IPS DF 6.9 (cell line): ENCODE measurements at regions not wholly inside any gene's neighbourhood (a gene's known extent, or its start where the extent isn't known, plus 50 kb on each side); places are given as distances from the start of the nearest gene placed in this dataset.

Experiments
- DNase-seq: peaks from one replicate; pipeline ENCODE4 v3.0.0-alpha.2; 2013; ENCODE audit warnings: low read depth, low spot score
- H3K27ac ChIP-seq: one replicate; pipeline ENCODE4 v1.5.1; 2013; ENCODE audit warnings: low read length, control low read depth
- H3K27me3 ChIP-seq: 2 replicates; pipeline ENCODE4 v1.6.1; 2013; ENCODE audit warnings: mild to moderate bottlenecking, low read length; ENCODE audit not compliant: control insufficient read depth, insufficient read depth
- H3K36me3 ChIP-seq: 2 replicates; pipeline ENCODE4 v1.6.1; 2013; ENCODE audit warnings: low read length; ENCODE audit not compliant: control insufficient read depth, insufficient read depth
- H3K4me1 ChIP-seq: 2 replicates; pipeline ENCODE4 v1.6.1; 2013; ENCODE audit warnings: low read length; ENCODE audit not compliant: control insufficient read depth, insufficient read depth
- H3K4me3 ChIP-seq: 2 replicates; pipeline ENCODE4 v1.5.1; 2013; ENCODE audit warnings: mild to moderate bottlenecking, low read length
- H3K9me3 ChIP-seq: 2 replicates; pipeline ENCODE4 v1.6.1; 2013; ENCODE audit warnings: low read length, inconsistent platforms; ENCODE audit not compliant: control insufficient read depth, insufficient read depth
- WGBS: extraction: QIAGEN DNeasy Blood & Tissue Kit; methylation state at CpG from one replicate; pipeline ENCODE4 v1.1.7; 2013; ENCODE audit warnings: mixed read lengths, missing lambda C conversion rate; ENCODE audit not compliant: insufficient read length, insufficient coverage; 5-methylcytosine and 5-hydroxymethylcytosine counted together

DNA sequence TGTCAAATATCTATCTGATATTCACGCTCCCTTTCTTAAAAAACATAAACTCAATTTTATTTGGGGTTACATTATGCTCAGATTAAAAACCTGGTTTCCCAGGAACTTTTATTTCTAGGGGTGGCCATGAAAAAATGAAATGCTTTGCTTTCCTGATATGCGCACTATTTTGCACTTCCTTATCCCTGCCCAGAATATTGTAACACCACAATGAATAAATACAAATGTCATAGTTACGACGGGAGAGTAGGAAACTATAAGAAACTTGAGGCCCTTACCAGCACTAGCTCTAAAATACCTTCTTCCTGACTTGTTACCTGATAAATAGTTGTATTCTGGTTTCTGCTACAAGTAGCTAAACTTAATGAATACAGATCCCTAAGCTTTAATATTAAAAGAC is 475.6 kb upstream of the CWC22 start:
- no peaks in the 10 kb centered on the region for H3K36me3 ChIP-seq
- no peaks in the 10 kb centered on the region for H3K9me3 ChIP-seq
- no peak overlapping the region for H3K4me3 ChIP-seq
- WGBS = no CpG with 5 or more reads among the region's 4 CpGs
- no peak overlapping the region for H3K27ac ChIP-seq
- no peak for DNase-seq
- H3K4me1 ChIP-seq = no peaks in the 10 kb centered on the region
- no peaks in the 10 kb centered on the region for H3K27me3 ChIP-seq

DNA sequence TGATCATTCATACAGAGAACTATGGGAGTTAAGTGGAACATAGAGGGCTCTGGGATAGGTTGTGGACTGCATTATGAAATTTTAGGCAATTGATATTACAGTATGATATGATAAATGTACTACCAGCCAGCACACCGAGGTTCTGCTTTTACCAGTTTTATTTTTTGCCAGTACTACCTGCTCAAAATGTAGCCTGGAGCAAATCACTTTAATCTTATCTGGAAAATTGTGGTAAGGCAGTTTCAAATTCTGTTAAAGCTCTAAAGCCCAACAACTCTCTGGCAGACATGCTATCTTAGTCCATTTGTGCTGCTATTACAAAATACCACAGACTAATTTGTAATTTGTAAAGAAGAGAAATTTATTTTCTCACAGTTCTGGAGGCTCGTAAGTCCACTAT is 474.9 kb upstream of the CWC22 start:
- Histone ChIP-seq H3K36me3 (no peaks in the 10 kb centered on the region), H3K4me1 (no peaks in the 10 kb centered on the region), H3K4me3 (no peak overlapping the region), H3K27ac (no peak overlapping the region), H3K9me3 (no peaks in the 10 kb centered on the region), H3K27me3 (no peaks in the 10 kb centered on the region)
- no CpG with 5 or more reads among the region's 2 CpGs for WGBS
- DNase-seq = no peak

DNA sequence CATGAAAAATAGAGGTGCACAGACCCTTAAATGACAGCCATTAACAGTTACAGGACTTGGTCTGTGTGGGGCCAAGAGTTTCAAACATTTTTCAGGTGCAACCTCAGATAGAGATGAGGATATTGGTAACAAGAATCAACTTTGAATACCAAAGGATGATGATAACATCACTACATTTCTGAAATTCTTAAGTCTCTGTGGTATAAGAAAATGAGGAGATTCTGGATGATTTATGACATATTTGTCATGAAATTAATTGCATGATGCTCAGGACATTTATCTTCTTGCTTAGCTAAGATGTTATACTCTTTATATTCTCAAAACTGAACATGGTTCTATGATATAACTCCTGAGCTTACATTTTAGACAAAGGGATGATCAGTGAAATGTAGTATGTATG is 471.8 kb upstream of the CWC22 start:
- no peak for DNase-seq

DNA sequence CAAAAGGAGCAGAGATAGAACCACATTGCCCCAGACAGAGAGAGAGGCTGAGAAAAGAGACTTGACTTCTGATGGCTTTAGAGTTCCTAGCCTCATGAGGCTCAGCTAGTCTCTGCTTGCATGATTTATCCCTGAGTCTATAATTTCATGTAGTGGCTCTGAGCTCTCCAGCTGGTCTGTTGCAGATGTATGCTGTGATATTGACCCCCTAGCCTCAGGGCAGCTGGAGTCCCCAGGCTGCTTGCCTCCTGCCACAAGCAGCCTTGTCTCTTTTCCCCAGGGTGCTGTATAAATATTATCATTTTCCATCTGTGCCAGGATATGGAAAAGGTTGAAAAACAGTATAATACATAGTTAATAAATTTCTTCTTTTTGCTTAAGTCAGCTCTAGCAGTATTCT is 467.6 kb upstream of the CWC22 start:
- Histone ChIP-seq H3K27ac (no peak overlapping the region), H3K36me3 (no peaks in the 10 kb centered on the region), H3K9me3 (no peaks in the 10 kb centered on the region), H3K4me3 (no peak overlapping the region), H3K27me3 (no peaks in the 10 kb centered on the region), H3K4me1 (no peaks in the 10 kb centered on the region)
- no peak for DNase-seq

More for the DNA sequence above, 471.8 kb upstream of the CWC22 start:
- H3K4me3 ChIP-seq = no peak overlapping the region
- H3K36me3 ChIP-seq = no peaks in the 10 kb centered on the region
- H3K9me3 ChIP-seq = no peaks in the 10 kb centered on the region
- no peaks in the 10 kb centered on the region for H3K4me1 ChIP-seq
- H3K27ac ChIP-seq = no peak overlapping the region
- H3K27me3 ChIP-seq = no peaks in the 10 kb centered on the region

DNA sequence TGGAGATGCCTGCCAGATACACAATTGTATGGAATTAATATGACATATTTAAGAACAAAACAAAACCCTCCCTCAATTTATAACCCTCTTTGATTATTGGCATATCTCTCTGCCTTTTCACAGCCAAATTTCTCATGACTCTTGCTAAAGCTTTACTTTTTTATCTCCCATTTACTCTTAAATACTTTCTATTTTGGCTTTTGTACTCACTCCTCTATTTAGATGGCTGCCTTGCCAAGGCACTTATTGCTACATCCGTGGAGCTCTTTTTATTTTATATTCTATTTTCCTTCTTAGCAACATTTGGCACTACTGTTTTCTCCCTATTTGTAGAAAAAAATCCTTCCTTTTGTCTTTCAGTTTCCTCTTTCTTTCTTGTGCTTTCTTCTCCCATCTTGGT is 466.4 kb upstream of the CWC22 start:
- Histone ChIP-seq H3K27ac (no peak overlapping the region), H3K4me1 (no peaks in the 10 kb centered on the region), H3K9me3 (no peaks in the 10 kb centered on the region), H3K27me3 (no peaks in the 10 kb centered on the region), H3K36me3 (no peaks in the 10 kb centered on the region), H3K4me3 (no peak overlapping the region)
- DNase-seq = no peak
- WGBS = no CpG with 5 or more reads among the region's 1 CpG

DNA sequence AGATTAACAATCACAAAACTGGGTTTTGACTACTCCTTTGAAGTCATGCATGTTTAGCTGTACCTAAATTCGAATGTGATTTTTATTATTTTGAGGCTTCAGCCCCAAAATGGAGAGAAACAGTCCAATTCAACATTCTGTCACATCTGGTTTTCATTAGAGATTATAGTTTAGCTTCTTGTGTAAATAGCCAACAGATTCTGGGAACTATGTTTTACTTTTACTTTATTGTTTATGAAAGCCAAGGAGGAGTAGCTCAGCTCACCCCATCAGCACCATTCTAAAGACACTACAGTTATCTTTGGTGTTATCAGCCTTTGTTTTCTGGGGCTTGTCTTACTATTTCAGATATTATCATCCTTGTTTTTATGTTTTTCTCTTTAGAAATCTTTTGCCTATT is 465.0 kb upstream of the CWC22 start:
- no CpG with 5 or more reads among the region's 1 CpG for WGBS
- DNase-seq = no peak

DNA sequence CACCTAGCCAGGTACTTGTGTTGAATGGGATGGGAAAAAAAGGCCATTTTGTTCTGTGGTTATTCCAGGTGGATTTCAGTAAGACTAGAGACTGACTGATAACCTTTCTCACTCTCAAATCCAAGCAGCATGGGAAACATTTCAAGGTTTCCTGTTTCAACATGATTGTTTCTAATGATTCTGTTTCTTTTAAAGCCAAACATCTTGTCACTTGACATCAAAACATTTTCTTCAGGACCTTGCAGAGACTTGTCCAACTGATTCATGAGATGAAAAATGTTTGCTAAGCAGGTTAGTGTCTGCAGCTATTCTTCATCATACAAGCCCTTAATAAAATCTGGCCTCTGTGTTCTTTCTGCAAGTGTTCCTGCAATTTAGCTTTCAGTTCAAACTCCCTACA is 456.5 kb upstream of the CWC22 start:
- H3K9me3 ChIP-seq = no peaks in the 10 kb centered on the region

More for the DNA sequence above, 465.0 kb upstream of the CWC22 start:
- H3K27ac ChIP-seq = no peak overlapping the region
- no peaks in the 10 kb centered on the region for H3K36me3 ChIP-seq
- no peak overlapping the region for H3K4me3 ChIP-seq
- H3K9me3 ChIP-seq = no peaks in the 10 kb centered on the region
- no peaks in the 10 kb centered on the region for H3K27me3 ChIP-seq
- H3K4me1 ChIP-seq = no peaks in the 10 kb centered on the region

DNA sequence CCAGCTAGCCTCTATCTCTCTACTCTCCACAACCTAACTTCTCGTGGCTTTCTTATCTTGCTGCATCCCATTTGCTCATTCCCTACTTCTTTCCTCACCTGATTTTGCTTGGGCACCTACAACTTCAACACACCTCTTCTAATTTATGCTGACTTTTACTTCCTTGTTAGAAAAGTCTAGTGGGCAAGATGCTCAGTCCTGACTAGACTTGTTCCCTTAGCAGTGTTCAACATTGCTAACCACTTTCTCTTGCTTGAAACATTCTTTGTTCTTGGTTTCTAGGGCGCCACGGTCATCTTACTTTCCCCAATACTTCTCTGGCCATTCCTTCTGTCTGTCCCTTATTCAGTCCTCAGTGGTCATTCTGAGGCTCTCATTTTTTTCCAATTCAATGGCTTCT is 454.7 kb upstream of the CWC22 start:
- no peak for DNase-seq
- H3K4me1 ChIP-seq = no peaks in the 10 kb centered on the region
- H3K4me3 ChIP-seq = no peak overlapping the region
- no peaks in the 10 kb centered on the region for H3K36me3 ChIP-seq
- WGBS = no CpG with 5 or more reads among the region's 3 CpGs
- no peaks in the 10 kb centered on the region for H3K9me3 ChIP-seq
- no peaks in the 10 kb centered on the region for H3K27me3 ChIP-seq
- no peak overlapping the region for H3K27ac ChIP-seq

More for the DNA sequence above, 456.5 kb upstream of the CWC22 start:
- no peak for DNase-seq
- Histone ChIP-seq H3K27ac (no peak overlapping the region), H3K36me3 (no peaks in the 10 kb centered on the region), H3K27me3 (no peaks in the 10 kb centered on the region), H3K4me3 (no peak overlapping the region), H3K4me1 (no peaks in the 10 kb centered on the region)

DNA sequence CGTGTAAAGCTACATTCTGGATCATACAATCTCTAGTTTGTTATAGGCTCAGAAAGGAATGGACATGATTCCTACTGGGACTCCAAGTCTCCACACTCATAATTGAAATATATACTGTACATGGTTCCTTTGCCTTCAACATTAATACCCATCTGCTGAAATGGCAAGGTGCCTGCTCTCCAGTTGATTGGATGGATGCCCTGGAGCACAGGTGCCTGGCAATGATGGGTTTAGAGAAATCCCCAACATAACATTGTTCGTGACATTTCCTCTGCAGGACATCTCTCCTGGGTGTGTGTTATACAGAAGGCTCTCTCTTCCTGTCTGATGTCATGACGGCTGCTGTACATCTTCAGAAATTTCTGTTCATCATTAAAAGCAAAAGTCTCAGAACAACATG is 449.7 kb upstream of the CWC22 start:
- H3K9me3 ChIP-seq = no peaks in the 10 kb centered on the region
- WGBS = no CpG with 5 or more reads among the region's 3 CpGs
- H3K27me3 ChIP-seq = no peaks in the 10 kb centered on the region
- no peaks in the 10 kb centered on the region for H3K36me3 ChIP-seq
- no peaks in the 10 kb centered on the region for H3K4me1 ChIP-seq
- H3K27ac ChIP-seq = no peak overlapping the region
- DNase-seq = no peak
- no peak overlapping the region for H3K4me3 ChIP-seq

DNA sequence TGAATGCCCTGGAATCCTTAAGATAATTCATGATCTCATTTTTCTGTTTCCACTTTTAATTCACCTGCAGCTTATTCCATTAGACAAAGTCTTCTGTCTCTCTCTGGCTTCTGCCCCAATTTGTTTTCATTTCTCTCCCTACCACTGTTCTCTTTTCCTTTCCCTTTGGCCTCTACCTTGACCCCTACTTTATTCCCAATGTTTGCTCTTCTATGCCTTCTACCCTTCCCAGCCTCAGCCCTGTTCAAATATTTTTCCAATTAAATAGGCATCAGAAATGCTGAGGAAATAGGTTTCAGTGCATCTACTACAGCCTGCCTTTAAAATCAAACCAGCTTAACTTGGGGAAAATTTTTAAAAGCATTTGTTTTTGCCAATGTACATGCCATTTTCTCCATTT is 443.7 kb upstream of the CWC22 start:
- Histone ChIP-seq H3K27me3 (no peaks in the 10 kb centered on the region), H3K27ac (no peak overlapping the region), H3K9me3 (no peaks in the 10 kb centered on the region), H3K4me3 (no peak overlapping the region), H3K4me1 (no peaks in the 10 kb centered on the region), H3K36me3 (no peaks in the 10 kb centered on the region)
- DNase-seq = no peak

DNA sequence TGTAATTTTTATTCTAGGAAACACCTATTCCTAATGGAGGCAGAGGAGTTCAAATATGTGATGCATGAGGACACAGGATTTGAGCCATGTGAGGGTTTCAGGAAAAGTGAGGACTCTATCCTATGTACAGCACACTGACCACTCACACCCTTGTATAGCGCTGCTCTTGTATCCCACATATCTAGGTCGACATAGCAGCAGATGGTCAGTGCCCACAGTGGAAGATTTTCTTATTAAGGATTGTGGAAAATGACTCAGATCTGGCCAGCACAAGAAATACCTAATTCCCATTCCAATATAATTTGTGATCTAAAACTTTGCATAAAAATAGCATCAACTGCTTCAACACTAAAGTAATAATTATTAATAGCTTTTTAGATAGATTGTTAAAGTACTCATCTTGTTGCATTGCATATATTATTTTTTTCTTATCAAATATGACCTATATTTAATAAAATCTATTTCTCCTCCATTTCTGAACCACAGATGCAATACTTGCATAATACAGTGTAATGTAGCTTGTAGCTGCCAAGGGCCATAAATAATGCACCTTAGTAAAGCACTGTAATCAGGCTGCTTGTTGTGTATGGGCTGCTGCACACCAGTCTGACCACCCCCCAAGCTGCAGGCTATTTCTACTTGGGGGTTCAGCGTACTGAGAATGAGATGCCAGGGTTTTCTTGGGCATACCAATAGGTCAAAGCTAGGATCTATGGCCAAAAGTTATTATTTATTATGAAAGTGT is 442.2 kb upstream of the CWC22 start:
- H3K4me3 ChIP-seq = no peak overlapping the region
- no CpG with 5 or more reads among the region's 3 CpGs for WGBS
- no peaks in the 10 kb centered on the region for H3K27me3 ChIP-seq
- DNase-seq = no peak
- H3K36me3 ChIP-seq = no peaks in the 10 kb centered on the region
- no peak overlapping the region for H3K27ac ChIP-seq
- H3K9me3 ChIP-seq = no peaks in the 10 kb centered on the region
- no peaks in the 10 kb centered on the region for H3K4me1 ChIP-seq
